GM13976 (cell line): ENCODE measurements at regions not wholly inside any gene's neighbourhood (a gene's known extent, or its start where the extent isn't known, plus 50 kb on each side); places are given as distances from the start of the nearest gene placed in this dataset.

ENCODE experiments used
- DNase-seq: peaks from one replicate; pipeline ENCODE4 v3.0.0; 2012; ENCODE audit warnings: low spot score
- in situ Hi-C: fragments of 300-500 bp; cut with MboI; formaldehyde crosslinking; loops from one replicate; pipeline ENCODE4 v1.12.0; 2022; ENCODE audit warnings: low sequenced_read_pairs, mixed read lengths, inconsistent platforms; ENCODE audit not compliant: unreplicated experiment
- TF ChIP-seq, protein P1 (sequence below): IDR thresholded peaks from 2 replicates; pipeline ENCODE4 v1.5.1; 2012; ENCODE audit warnings: borderline replicate concordance, mild to moderate bottlenecking; ENCODE audit not compliant: insufficient read depth; ENCODE audit errors: extremely low read depth, missing control alignments, control extremely low read depth

DNA sequence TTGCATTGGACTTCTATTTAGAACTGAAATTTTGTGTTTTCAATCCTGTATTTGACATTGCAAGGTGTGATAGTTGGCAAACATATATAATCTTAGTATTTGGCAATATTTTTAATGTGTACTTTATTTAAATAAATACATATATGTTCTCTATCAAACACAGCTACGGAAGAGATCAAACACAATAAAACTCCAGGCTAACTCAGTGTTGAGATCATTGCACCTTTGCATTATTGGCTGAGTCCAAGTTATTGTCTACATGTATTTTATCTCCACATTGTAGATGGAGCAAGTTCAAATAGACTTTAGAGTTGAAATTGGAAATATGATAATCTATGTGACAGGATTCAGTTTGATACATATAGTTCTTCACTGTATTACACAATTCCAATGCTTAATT, 176.7 kb downstream of the ST6GAL2 start:
- DNase-seq: no peak
- TF ChIP-seq, protein P1, sequence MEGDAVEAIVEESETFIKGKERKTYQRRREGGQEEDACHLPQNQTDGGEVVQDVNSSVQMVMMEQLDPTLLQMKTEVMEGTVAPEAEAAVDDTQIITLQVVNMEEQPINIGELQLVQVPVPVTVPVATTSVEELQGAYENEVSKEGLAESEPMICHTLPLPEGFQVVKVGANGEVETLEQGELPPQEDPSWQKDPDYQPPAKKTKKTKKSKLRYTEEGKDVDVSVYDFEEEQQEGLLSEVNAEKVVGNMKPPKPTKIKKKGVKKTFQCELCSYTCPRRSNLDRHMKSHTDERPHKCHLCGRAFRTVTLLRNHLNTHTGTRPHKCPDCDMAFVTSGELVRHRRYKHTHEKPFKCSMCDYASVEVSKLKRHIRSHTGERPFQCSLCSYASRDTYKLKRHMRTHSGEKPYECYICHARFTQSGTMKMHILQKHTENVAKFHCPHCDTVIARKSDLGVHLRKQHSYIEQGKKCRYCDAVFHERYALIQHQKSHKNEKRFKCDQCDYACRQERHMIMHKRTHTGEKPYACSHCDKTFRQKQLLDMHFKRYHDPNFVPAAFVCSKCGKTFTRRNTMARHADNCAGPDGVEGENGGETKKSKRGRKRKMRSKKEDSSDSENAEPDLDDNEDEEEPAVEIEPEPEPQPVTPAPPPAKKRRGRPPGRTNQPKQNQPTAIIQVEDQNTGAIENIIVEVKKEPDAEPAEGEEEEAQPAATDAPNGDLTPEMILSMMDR: no peak
- in situ Hi-C loops: no loop called here

GRCh38 chr2:106719222-106719621, 166.7 kb downstream of the ST6GAL2 start:
- TF ChIP-seq, protein P1: no peak
- DNase-seq: no peak
- in situ Hi-C loops: no loop called here

DNA sequence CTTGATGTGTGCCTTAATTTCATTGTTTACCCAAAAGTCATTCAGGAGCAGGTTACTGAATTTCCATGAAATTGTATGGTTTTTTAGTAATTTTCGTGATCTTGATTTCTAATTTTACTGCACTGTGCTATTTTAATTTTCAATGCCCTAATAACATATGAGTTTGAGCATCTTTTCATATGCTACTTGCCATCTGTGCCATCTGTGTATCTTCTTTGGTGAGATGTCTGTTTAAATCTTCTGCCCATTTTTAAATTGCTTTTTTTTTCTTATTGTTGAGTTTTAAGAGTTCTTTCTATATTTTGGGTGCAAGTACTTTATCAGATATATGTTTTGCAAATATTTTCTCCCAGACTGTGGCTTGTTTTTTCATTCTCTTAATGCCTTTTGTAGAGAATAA, 165.9 kb downstream of the ST6GAL2 start:
- TF ChIP-seq, protein P1: no peak
- no peak for DNase-seq
- in situ Hi-C loops: no loop called here

GRCh38 chr2:106724301-106724794, 161.6 kb downstream of the ST6GAL2 start:
- in situ Hi-C loops: no loop called here
- no peak for DNase-seq
- TF ChIP-seq, protein P1: no peak

DNA sequence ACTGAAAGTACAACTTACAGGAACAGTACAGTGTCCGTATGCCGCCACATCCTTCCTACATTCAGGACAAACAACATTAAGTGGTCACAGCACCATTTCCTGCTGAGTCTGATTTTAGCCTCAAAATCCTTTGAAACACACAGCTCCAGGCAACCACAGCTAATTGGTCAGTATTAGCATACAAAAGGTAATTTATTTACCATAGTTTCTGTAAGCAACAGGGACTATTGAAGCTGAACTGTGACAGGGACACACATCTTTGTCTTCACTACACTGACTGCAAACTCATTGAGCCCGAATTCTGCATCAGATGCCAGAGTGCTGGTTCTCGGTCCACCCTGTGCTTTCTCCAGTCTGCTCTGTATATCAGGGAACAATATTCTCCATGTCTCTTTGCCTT, 151.8 kb downstream of the ST6GAL2 start:
- DNase-seq: no peak
- in situ Hi-C loops: no loop called here
- TF ChIP-seq, protein P1: no peak

DNA sequence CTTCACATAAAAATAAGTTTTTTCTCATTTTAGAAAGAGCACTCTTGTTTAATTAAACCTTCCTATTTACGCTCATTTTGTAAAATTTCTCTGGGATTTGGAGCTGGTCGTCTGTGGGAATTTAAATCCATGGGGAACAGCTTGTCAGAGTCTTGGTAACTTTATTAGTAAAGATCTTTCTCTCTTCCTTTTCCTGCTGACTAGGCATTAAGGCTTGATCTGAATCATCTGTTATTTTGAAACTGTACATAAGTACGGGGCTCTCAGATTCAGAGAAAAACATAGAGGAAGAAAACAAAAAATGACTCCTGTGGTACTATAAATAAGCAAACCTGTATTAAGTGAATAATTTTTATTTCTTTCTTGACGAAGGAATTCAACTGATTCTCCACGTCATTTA, 150.2 kb downstream of the ST6GAL2 start:
- in situ Hi-C loops: no loop called here
- TF ChIP-seq, protein P1: no peak
- DNase-seq: no peak

DNA sequence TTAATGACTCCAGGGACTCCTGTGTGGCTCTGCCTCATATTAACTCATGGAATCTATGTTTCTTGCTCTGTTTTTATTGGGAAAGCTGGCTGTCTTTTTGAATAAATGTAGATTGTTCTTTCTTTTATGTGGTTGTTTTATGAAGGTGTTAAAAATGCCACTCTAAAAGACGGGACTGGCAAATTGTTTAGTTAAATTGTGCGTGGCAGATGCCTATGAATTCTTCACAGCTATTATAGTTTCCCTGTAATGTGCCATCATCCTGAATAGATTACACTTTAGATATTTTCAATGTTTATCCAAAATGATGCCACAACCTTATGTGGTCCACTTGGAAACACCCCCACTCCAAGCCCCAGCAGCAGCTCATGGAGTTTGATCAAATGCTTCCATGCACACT, 149.7 kb downstream of the ST6GAL2 start:
- in situ Hi-C loops: no loop called here
- TF ChIP-seq, protein P1: no peak
- DNase-seq: no peak
